ENCODE measurements at regions not wholly inside any gene's neighbourhood (a gene's known extent, or its start where the extent isn't known, plus 50 kb on each side); places are given as distances from the start of the nearest gene placed in this dataset.
A peak's percentile ranks its signal among the peaks of the same experiment; 100 is the strongest.
"Not testable (repeated sequence)": the region's sequence is repeated elsewhere in the genome, so short reads cannot be mapped to it uniquely, and the experiment has no call there.

- no peaks in the 10 kb centered on the region for H3K9me3 ChIP-seq (replicated peaks)
- no peak overlapping the region for H3K4me3 ChIP-seq
- no peak for DNase-seq
- H3K27me3 ChIP-seq, result no peaks in the 10 kb centered on the region
- H3K4me1 ChIP-seq, result no peaks in the 10 kb centered on the region
- no peaks in the 10 kb centered on the region for H3K36me3 ChIP-seq
- no peak overlapping the region for H3K27ac ChIP-seq
These were observed 777.0 kb downstream of the PLA2G4A start for GRCh38 chr1:187605736-187606135.

DNA sequence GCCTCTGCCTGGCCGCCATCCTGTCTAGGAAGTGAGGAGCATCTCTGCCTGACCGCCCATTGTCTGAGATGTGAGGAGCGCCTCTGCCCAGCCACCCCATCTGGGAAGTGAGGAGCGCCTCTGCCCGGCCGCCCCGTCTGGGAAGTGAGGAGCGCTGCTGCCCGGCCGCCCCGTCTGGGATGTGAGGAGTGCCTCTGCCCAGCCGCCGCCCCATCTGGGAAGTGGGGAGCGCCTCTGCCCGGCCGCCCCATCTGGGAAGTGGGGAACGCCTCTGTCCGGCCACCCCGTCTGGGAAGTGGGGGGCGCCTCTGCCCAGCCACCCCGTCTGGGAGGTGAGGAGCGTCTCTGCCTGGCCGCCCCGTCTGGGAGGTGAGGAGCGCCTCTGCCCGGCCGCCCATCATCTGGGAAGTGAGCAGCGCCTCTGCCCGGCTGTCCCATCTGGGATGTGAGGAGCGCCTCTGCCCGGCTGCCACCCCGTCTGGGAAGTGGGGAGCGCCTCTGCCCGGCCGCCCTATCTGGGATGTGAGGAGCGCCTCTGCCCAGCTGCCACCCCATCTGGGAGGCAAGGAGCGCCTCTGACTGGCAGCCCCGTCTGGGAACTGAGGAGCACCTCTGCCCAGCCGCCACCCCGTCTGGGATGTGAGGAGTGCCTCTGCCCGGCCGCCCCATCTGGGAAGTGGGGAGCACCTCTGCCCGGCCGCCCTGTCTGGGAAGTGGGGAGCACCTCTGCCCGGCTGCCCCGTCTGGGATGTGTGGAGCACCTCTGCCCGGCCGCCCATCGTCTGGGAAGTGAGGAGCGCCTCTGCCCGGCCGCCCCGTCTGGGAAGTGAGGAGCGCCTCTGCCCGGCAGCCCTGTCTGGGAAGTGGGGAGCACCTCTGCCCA lies 787.3 kb downstream of the PLA2G4A start:
- H3K36me3 ChIP-seq; H3K27ac ChIP-seq; H3K27me3 ChIP-seq; H3K4me3 ChIP-seq; H3K4me1 ChIP-seq; DNase-seq; H3K9me3 ChIP-seq (replicated peaks): not testable (repeated sequence)

GRCh38 chr1:187616830-187617229 lies 788.1 kb downstream of the PLA2G4A start:
- H3K9me3 ChIP-seq (replicated peaks); DNase-seq; H3K27ac ChIP-seq; H3K36me3 ChIP-seq; H3K4me1 ChIP-seq; H3K4me3 ChIP-seq; H3K27me3 ChIP-seq: not testable (repeated sequence)

- Histone ChIP-seq H3K9me3 (replicated peaks) (no peaks in the 10 kb centered on the region), H3K4me3 (no peak overlapping the region), H3K4me1 (no peaks in the 10 kb centered on the region), H3K27ac (no peak overlapping the region), H3K27me3 (no peaks in the 10 kb centered on the region), H3K36me3 (no peaks in the 10 kb centered on the region)
- DNase-seq, result no peak
These were observed 789.0 kb downstream of the PLA2G4A start for GRCh38 chr1:187617776-187618175.

- Histone ChIP-seq H3K27ac (no peak overlapping the region), H3K4me1 (no peaks in the 10 kb centered on the region), H3K27me3 (no peaks in the 10 kb centered on the region), H3K4me3 (no peak overlapping the region), H3K36me3 (no peaks in the 10 kb centered on the region), H3K9me3 (replicated peaks) (no peaks in the 10 kb centered on the region)
- no peak for DNase-seq
These were observed 790.4 kb downstream of the PLA2G4A start for GRCh38 chr1:187619175-187619574.

DNA sequence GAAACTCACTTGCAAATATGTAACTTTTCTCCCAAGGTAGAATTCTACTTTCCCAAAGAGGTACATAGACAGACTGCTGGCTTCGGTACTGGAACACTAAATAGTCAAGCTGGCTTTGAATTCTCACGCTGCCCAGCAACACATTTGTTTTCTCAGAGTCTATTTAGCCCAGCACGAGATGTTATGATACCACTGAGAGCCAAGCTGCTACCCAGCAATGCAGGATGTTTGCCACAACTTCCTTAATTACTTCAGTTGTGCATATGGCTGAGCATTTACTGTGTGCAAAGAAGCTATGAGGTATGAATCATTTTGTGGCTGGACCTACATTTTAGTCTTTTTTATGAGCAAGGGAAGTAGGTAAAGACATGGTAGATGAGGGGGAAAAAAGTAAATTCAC lies 793.2 kb downstream of the PLA2G4A start:
- no peak for DNase-seq
- H3K9me3 ChIP-seq (replicated peaks), result no peaks in the 10 kb centered on the region
- H3K4me1 ChIP-seq, result no peaks in the 10 kb centered on the region
- no peaks in the 10 kb centered on the region for H3K27me3 ChIP-seq
- no peaks in the 10 kb centered on the region for H3K36me3 ChIP-seq
- no peak overlapping the region for H3K27ac ChIP-seq
- H3K4me3 ChIP-seq, result no peak overlapping the region

GRCh38 chr1:187622545-187622944 lies 793.8 kb downstream of the PLA2G4A start:
- Histone ChIP-seq H3K36me3 (no peaks in the 10 kb centered on the region), H3K27me3 (no peaks in the 10 kb centered on the region), H3K9me3 (replicated peaks) (no peaks in the 10 kb centered on the region), H3K4me3 (no peak overlapping the region), H3K27ac (no peak overlapping the region), H3K4me1 (no peaks in the 10 kb centered on the region)
- DNase-seq, result no peak

DNA sequence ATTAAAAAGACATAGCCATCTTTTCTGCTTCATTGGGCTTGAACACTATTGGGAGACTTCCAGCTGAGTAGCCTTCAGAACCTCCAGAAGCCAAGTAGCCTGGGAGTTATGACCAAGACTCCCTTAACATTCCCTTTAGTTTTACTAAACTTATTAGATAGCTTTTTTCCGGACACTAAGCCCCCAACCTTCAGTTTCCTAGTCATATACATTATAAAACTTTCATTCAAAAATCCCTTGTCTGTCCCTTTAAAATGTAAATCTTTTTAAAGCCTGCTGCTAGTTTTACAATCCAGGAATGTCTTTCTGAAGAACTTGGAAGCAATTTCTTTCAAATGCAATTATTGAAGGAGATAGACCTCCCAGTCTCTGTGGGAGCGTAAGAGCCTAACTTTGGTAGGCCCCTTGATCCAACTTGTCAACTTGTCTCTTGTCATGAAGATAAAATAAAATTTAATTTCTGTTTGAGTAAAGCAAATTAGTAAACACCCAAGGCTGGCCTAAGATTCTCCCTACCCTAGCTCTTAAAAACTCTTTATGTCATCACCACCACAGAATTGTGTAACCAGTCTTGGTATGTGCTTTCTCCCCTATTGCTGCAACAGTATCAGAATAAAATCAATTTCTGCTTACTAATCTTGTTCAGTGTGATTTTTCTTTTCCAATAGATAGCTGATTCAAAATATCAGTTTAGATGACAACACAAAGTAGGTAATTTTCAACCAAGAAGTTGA lies 796.2 kb downstream of the PLA2G4A start:
- Histone ChIP-seq H3K36me3 (no peaks in the 10 kb centered on the region), H3K27ac (no peak overlapping the region), H3K27me3 (no peaks in the 10 kb centered on the region), H3K9me3 (replicated peaks) (no peaks in the 10 kb centered on the region), H3K4me1 (no peaks in the 10 kb centered on the region), H3K4me3 (no peak overlapping the region)
- DNase-seq, result no peak

DNA sequence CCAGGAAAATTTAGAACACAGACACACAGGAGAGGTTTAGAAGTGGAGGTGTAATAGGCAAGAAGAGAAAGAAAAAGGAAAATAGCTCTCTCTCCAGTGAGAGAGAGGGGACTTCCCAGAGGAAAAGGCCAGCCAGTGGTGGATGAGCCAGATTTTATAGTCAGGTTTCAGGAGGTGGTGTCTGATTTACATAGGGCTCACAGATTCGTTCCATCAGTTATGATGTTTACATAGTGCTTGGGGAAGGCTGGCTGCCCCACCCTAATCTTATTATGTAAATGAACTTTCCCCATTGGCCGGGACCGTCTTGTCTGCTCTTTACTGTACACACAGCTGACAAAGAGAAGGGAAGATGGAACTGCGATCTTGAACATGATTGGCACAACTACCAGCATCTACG lies 797.3 kb downstream of the PLA2G4A start:
- Histone ChIP-seq H3K27me3 (no peaks in the 10 kb centered on the region), H3K9me3 (replicated peaks) (no peaks in the 10 kb centered on the region), H3K4me3 (no peak overlapping the region), H3K27ac (no peak overlapping the region), H3K36me3 (no peaks in the 10 kb centered on the region), H3K4me1 (no peaks in the 10 kb centered on the region)
- peak; percentile 17 to 36 for DNase-seq

DNA sequence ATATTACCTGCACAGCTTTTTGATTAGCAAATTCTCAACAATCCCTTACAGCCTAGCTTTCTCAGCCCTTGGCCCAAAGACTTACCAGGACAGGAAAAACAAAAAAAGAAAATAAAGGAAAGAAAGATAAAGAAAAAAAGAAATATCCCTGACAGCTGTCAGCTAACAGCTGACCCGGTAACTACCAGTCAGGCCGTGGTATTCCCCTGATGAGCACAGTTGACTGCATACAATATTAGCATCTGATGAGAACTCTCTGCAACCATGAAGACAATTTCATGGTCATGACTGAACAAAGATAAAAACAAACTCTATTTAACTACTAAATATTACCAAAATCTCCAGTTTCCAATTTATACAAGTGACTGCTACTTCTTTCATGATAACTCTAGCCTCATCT lies 798.8 kb downstream of the PLA2G4A start:
- no peaks in the 10 kb centered on the region for H3K9me3 ChIP-seq (replicated peaks)
- no peak overlapping the region for H3K4me3 ChIP-seq
- no peaks in the 10 kb centered on the region for H3K4me1 ChIP-seq
- H3K27ac ChIP-seq, result no peak overlapping the region
- DNase-seq, result no peak
- no peaks in the 10 kb centered on the region for H3K36me3 ChIP-seq
- H3K27me3 ChIP-seq, result no peaks in the 10 kb centered on the region

DNA sequence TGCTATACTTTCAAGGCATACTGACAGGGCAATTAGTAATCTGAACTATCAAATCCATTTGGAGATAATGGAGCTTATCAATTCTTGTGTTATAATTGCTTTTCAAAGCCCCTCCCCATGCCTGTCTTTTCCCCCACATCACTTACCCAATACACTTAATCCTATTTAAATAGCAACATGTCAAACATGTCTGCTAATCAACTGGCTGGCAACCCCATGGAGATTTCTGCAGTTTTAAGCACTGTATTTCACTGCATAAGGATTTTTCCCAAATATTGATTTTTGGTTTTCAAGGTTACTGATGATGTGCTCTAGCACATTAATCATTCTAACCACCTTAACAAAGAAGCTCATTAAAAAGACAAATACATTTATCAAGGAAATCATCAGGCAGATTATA lies 800.3 kb downstream of the PLA2G4A start:
- H3K4me3 ChIP-seq, result no peak overlapping the region
- H3K27ac ChIP-seq, result no peak overlapping the region
- H3K4me1 ChIP-seq, result no peaks in the 10 kb centered on the region
- no peaks in the 10 kb centered on the region for H3K9me3 ChIP-seq (replicated peaks)
- no peaks in the 10 kb centered on the region for H3K27me3 ChIP-seq
- no peak for DNase-seq
- no peaks in the 10 kb centered on the region for H3K36me3 ChIP-seq

- no peak overlapping the region for H3K4me3 ChIP-seq
- H3K9me3 ChIP-seq (replicated peaks), result no peaks in the 10 kb centered on the region
- H3K36me3 ChIP-seq, result no peaks in the 10 kb centered on the region
- no peaks in the 10 kb centered on the region for H3K27me3 ChIP-seq
- H3K4me1 ChIP-seq, result no peaks in the 10 kb centered on the region
- H3K27ac ChIP-seq, result no peak overlapping the region
- no peak for DNase-seq
These were observed 802.1 kb downstream of the PLA2G4A start for GRCh38 chr1:187630653-187631380.

DNA sequence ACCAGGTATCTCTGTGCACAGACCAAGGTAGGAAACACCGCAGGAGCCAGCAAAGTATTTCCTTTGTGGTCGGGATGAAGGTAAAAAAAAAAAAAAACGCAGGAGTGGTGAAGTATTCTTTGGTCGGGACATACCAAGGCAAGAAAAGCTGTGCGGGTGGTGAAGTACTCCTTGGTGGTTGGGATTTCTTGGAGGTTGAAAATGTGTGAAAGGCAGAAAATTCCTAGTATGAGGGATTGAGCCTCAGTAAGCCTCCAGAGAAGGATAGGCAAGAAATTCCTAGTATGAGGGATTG lies 802.6 kb downstream of the PLA2G4A start:
- no peak for DNase-seq
- Histone ChIP-seq H3K4me1 (no peaks in the 10 kb centered on the region), H3K4me3 (no peak overlapping the region), H3K9me3 (replicated peaks) (no peaks in the 10 kb centered on the region), H3K27ac (no peak overlapping the region), H3K36me3 (no peaks in the 10 kb centered on the region), H3K27me3 (no peaks in the 10 kb centered on the region)

DNA sequence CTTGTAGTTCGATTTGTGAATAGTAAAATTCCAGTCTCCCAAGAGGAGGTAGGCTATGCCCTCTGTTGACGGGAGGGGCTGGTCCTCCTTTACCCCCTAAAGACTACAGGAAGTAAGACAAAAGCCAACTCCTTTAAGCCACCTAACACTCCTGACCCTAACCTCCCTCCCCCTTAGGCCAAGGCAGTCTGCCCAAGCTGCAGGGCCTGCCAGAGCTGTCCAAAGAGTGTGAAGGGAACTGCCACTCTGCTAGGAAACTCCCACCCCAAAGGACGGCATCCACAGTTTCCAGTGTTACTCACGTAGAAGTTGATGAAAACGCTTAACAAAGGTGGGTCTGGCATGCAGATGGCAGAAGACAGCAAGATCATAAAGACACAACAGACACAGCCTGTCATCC lies 803.2 kb downstream of the PLA2G4A start:
- Histone ChIP-seq H3K27ac (no peak overlapping the region), H3K27me3 (no peaks in the 10 kb centered on the region), H3K4me1 (no peaks in the 10 kb centered on the region)

DNA sequence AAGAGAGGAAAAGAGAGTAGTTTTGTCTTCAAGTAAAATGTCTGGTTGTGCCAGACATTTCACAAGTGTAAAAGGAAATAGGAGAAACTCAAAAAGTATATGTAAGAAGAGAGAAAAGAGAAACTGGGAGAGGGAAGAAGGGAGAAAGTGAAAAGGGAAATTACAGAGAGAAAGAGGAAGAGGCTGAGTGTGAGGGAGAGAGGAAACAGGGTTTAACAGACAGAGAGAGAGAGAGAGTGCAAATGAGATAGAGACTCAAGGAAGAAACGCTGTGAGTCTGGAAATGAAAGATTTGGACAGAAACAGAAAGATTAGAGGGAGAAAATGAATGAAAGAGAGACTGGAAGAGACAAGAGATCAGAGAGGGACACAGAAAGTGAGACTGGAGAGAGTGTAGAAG lies 806.2 kb downstream of the PLA2G4A start:
- no peaks in the 10 kb centered on the region for H3K4me1 ChIP-seq
- no peaks in the 10 kb centered on the region for H3K27me3 ChIP-seq
- DNase-seq, result no peak
- H3K36me3 ChIP-seq, result no peaks in the 10 kb centered on the region
- H3K4me3 ChIP-seq, result no peak overlapping the region
- H3K9me3 ChIP-seq (replicated peaks), result no peaks in the 10 kb centered on the region
- no peak overlapping the region for H3K27ac ChIP-seq

More for the DNA sequence above, 803.2 kb downstream of the PLA2G4A start:
- Histone ChIP-seq H3K4me3 (no peak overlapping the region), H3K36me3 (no peaks in the 10 kb centered on the region), H3K9me3 (replicated peaks) (no peaks in the 10 kb centered on the region)
- DNase-seq, result no peak
